HL-60 (cell line): ENCODE measurements at regions not wholly inside any gene's neighbourhood (a gene's known extent, or its start where the extent isn't known, plus 50 kb on each side); places are given as distances from the start of the nearest gene placed in this dataset.

ENCODE experiments used
- DNase-seq, 2 experiments: peaks; one replicate each; pipeline ENCODE4 v3.0.0-alpha.2; 2010 to 2020; ENCODE audit warnings: low read depth in 1 of 2, low spot score in 1 of 2
- H3K27ac ChIP-seq: fragments of 250-450 bp; sonication (Bioruptor Pico); replicated peaks from 2 replicates; pipeline ENCODE4 v1.5.1; 2020; ENCODE audit warnings: mild to moderate bottlenecking, moderate library complexity
- H3K27me3 ChIP-seq: fragments of 250-450 bp; sonication (Bioruptor Pico); 2 replicates; pipeline ENCODE4 v1.5.1; 2021; ENCODE audit warnings: mild to moderate bottlenecking, moderate library complexity; ENCODE audit not compliant: insufficient read depth, poor library complexity, severe bottlenecking
- H3K4me3 ChIP-seq: replicated peaks from 2 replicates; pipeline ENCODE4 v1.5.1; 2011; ENCODE audit warnings: mild to moderate bottlenecking, control low read depth, low read length; ENCODE audit not compliant: insufficient read depth
- GABPA ChIP-seq: IDR thresholded peaks from 2 replicates; pipeline ENCODE4 v1.6.1; 2012; ENCODE audit warnings: low read depth
- POLR2AphosphoS5 ChIP-seq: IDR thresholded peaks from 2 replicates; pipeline ENCODE4 v1.6.1; 2012; ENCODE audit warnings: low read depth
- SPI1 ChIP-seq: IDR thresholded peaks from 2 replicates; pipeline ENCODE4 v1.6.1; 2012; ENCODE audit warnings: low read depth, mild to moderate bottlenecking, borderline replicate concordance
- TF ChIP-seq, protein P1 (sequence below): IDR thresholded peaks from one replicate; pipeline ENCODE4 v1.5.1; 2011; ENCODE audit warnings: low read length, control low read depth, inconsistent platforms; ENCODE audit not compliant: insufficient read depth
- TF ChIP-seq, protein P2 (sequence below): IDR thresholded peaks from 2 replicates; pipeline ENCODE4 v1.6.1; 2012; ENCODE audit warnings: low read depth; ENCODE audit not compliant: insufficient replicate concordance

DNA sequence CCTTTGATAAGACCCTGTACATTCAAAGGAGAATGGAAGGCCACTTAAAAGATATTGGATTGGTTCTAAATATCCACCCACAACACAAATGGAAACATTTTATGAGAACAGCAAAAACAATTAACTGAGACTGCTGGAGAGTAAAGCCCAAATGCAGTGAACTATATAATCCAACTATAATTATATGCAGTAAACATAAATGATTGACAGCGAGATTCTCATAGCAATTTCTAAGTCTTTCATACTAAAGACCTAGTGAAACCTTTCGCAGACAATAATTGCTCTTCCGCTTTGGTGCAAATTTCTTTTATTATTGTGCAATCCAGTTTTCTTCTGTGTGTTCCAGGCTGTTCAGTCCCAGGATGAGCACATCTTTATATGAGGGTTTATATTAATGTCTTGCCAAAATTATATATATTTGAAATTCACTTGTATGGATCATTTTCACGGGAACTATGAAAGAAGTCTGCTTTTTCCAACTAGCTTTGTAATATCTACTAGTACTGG, 190.9 kb downstream of the ST6GAL2 start:
- Histone ChIP-seq H3K4me3 (no peak overlapping the region), H3K27me3 (no peaks in the 10 kb centered on the region)

DNA sequence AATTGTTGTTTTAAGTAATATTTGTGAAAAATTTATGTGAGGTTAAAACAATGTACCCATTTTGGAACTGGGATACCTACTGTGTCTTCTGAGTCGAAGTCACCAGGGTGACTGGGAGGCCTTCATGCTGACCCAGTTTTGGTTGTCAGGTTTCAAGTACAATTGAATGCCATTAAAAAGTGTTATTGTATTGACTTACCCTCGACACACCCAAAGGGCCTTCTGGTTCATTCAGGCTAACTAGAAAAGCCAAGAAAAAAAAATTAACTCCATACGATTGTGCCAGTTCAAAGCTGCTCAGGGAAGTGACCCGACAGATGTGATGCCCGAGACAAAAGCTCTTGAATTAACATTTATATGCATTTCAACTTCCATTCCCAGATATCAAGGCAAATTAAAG, 190.0 kb downstream of the ST6GAL2 start:
- DNase-seq, result no peak
- TF ChIP-seq SPI1, result no peak
- no peak for TF ChIP-seq POLR2AphosphoS5
- TF ChIP-seq GABPA, result no peak
- TF ChIP-seq, protein P1, sequence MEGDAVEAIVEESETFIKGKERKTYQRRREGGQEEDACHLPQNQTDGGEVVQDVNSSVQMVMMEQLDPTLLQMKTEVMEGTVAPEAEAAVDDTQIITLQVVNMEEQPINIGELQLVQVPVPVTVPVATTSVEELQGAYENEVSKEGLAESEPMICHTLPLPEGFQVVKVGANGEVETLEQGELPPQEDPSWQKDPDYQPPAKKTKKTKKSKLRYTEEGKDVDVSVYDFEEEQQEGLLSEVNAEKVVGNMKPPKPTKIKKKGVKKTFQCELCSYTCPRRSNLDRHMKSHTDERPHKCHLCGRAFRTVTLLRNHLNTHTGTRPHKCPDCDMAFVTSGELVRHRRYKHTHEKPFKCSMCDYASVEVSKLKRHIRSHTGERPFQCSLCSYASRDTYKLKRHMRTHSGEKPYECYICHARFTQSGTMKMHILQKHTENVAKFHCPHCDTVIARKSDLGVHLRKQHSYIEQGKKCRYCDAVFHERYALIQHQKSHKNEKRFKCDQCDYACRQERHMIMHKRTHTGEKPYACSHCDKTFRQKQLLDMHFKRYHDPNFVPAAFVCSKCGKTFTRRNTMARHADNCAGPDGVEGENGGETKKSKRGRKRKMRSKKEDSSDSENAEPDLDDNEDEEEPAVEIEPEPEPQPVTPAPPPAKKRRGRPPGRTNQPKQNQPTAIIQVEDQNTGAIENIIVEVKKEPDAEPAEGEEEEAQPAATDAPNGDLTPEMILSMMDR, result no peak
- TF ChIP-seq, protein P2, sequence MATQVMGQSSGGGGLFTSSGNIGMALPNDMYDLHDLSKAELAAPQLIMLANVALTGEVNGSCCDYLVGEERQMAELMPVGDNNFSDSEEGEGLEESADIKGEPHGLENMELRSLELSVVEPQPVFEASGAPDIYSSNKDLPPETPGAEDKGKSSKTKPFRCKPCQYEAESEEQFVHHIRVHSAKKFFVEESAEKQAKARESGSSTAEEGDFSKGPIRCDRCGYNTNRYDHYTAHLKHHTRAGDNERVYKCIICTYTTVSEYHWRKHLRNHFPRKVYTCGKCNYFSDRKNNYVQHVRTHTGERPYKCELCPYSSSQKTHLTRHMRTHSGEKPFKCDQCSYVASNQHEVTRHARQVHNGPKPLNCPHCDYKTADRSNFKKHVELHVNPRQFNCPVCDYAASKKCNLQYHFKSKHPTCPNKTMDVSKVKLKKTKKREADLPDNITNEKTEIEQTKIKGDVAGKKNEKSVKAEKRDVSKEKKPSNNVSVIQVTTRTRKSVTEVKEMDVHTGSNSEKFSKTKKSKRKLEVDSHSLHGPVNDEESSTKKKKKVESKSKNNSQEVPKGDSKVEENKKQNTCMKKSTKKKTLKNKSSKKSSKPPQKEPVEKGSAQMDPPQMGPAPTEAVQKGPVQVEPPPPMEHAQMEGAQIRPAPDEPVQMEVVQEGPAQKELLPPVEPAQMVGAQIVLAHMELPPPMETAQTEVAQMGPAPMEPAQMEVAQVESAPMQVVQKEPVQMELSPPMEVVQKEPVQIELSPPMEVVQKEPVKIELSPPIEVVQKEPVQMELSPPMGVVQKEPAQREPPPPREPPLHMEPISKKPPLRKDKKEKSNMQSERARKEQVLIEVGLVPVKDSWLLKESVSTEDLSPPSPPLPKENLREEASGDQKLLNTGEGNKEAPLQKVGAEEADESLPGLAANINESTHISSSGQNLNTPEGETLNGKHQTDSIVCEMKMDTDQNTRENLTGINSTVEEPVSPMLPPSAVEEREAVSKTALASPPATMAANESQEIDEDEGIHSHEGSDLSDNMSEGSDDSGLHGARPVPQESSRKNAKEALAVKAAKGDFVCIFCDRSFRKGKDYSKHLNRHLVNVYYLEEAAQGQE, result no peak
- Histone ChIP-seq H3K27ac (no peak overlapping the region), H3K4me3 (no peak overlapping the region), H3K27me3 (no peaks in the 10 kb centered on the region)

More for the DNA sequence above, 190.9 kb downstream of the ST6GAL2 start:
- no peak for TF ChIP-seq GABPA
- no peak for TF ChIP-seq SPI1
- TF ChIP-seq, protein P1, result no peak
- TF ChIP-seq POLR2AphosphoS5, result no peak
- TF ChIP-seq, protein P2, result no peak
- H3K27ac ChIP-seq, result no peak overlapping the region
- no peak for DNase-seq

DNA sequence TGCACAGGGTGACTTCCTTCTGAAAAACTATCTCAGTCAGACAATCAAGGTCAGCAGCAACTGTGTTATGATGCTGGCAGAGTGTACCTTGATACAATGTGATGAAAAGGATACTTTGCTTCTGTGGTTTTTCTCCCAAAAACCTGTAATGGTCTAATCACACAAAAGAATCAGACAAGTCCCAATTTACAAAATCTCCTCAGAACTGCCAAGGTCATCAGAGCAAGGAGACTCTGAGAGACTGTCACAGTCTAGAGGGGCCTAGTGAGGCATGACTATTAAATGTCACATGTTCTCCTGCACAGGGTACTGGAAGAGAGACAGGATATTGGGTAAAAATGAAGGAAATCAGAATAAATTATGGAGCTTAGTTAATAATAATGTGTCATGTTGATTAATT, 185.4 kb downstream of the ST6GAL2 start:
- no peak for DNase-seq
- TF ChIP-seq, protein P1, result no peak
- TF ChIP-seq, protein P2, result no peak
- TF ChIP-seq SPI1, result no peak
- no peak for TF ChIP-seq GABPA
- TF ChIP-seq POLR2AphosphoS5, result no peak

More for the DNA sequence above, 185.4 kb downstream of the ST6GAL2 start:
- H3K27me3 ChIP-seq, result no peaks in the 10 kb centered on the region
- H3K27ac ChIP-seq, result no peak overlapping the region
- H3K4me3 ChIP-seq, result no peak overlapping the region
